IMR-90 (cell line): ENCODE measurements at regions not wholly inside any gene's neighbourhood (a gene's known extent, or its start where the extent isn't known, plus 50 kb on each side); places are given as distances from the start of the nearest gene placed in this dataset.

Experiments
- ATAC-seq: fragments of 200-7000 bp; cut with Tn5 transposase; 2 replicates; pipeline ENCODE4 v1.9.1; 2020; ENCODE audit warnings: low read depth, mild to moderate bottlenecking, moderate library complexity
- BruUV-seq: library from RNA; stranded (reverse); fragments of 400-500 nt; replicated peaks from 2 replicates; lab custom pipeline; 2021; lab: Mats Ljungman, UMichigan
- CTCF ChIA-PET: fragments of 300-600 bp; formaldehyde crosslinking; extraction: SDS; loops from one replicate; lab custom pipeline; 2021; ENCODE audit warnings: antibody characterized with exemption; lab: Yijun Ruan, JAX
- POLR2A ChIA-PET: fragments of 300-600 bp; sonication (Branson Sonifier 250); formaldehyde crosslinking; loops from one replicate; lab custom pipeline; 2022; ENCODE audit warnings: antibody characterized with exemption; ENCODE audit not compliant: unreplicated experiment; lab: Charles Lee
- DNase-seq: peaks from one replicate; pipeline ENCODE4 v3.0.0; 2013
- H2AFZ ChIP-seq: replicated peaks from 2 replicates; pipeline ENCODE3; 2013; ENCODE audit warnings: low read length, mild to moderate bottlenecking; ENCODE audit not compliant: poor library complexity
- H2AK5ac ChIP-seq: 2 replicates; pipeline ENCODE4 v1.6.1; 2013; ENCODE audit warnings: low read depth, low read length, inconsistent platforms
- H2AK9ac ChIP-seq: replicated peaks from 2 replicates; pipeline ENCODE3; 2013; ENCODE audit warnings: mild to moderate bottlenecking, low read depth, low read length, moderate library complexity; ENCODE audit not compliant: poor library complexity
- H2BK120ac ChIP-seq: 2 replicates; pipeline ENCODE4 v1.6.1; 2013; ENCODE audit warnings: low read depth, low read length, inconsistent platforms
- H2BK15ac ChIP-seq: 3 replicates; pipeline ENCODE4 v1.6.1; 2013; ENCODE audit warnings: low read depth, low read length, inconsistent platforms
- H2BK20ac ChIP-seq: 2 replicates; pipeline ENCODE4 v1.6.1; 2013; ENCODE audit warnings: low read depth, mild to moderate bottlenecking, inconsistent platforms, low read length, moderate library complexity
- H2BK5ac ChIP-seq: 2 replicates; pipeline ENCODE4 v1.6.1; 2013; ENCODE audit warnings: mild to moderate bottlenecking, low read depth, low read length, inconsistent platforms; ENCODE audit not compliant: poor library complexity, severe bottlenecking
- H3K14ac ChIP-seq: replicated peaks from 2 replicates; pipeline ENCODE4 v1.6.1; 2013; ENCODE audit warnings: low read depth, low read length, inconsistent platforms
- H3K18ac ChIP-seq: 2 replicates; pipeline ENCODE4 v1.6.1; 2013; ENCODE audit warnings: low read depth, low read length, control low read depth
- H3K23ac ChIP-seq: 2 replicates; pipeline ENCODE4 v1.6.1; 2013; ENCODE audit warnings: low read depth, low read length, inconsistent platforms
- H3K27ac ChIP-seq: 2 replicates; pipeline ENCODE4 v1.5.1; 2013; ENCODE audit warnings: mild to moderate bottlenecking, control low read depth, low read length; ENCODE audit not compliant: insufficient read depth
- H3K27me3 ChIP-seq: 2 replicates; pipeline ENCODE4 v1.6.1; 2013; ENCODE audit warnings: low read length; ENCODE audit not compliant: control insufficient read depth, insufficient read depth
- H3K36me3 ChIP-seq: 2 replicates; pipeline ENCODE4 v1.6.1; 2013; ENCODE audit warnings: low read length, mixed read lengths; ENCODE audit not compliant: control insufficient read depth, insufficient read depth
- H3K4ac ChIP-seq: 2 replicates; pipeline ENCODE4 v1.6.1; 2013; ENCODE audit warnings: low read depth, low read length, inconsistent platforms
- H3K4me1 ChIP-seq: 2 replicates; pipeline ENCODE4 v1.6.1; 2013; ENCODE audit warnings: low read length, mixed read lengths; ENCODE audit not compliant: control insufficient read depth, insufficient read depth
- H3K4me2 ChIP-seq: 2 replicates; pipeline ENCODE4 v1.6.1; 2013; ENCODE audit warnings: low read depth, mild to moderate bottlenecking, control low read depth, low read length, moderate library complexity
- H3K4me3 ChIP-seq: 2 replicates; pipeline ENCODE4 v1.5.1; 2013; ENCODE audit warnings: low read depth, mild to moderate bottlenecking, control low read depth, low read length, moderate library complexity; ENCODE audit not compliant: insufficient read depth
- H3K56ac ChIP-seq: 2 replicates; pipeline ENCODE4 v1.6.1; 2013; ENCODE audit warnings: low read length, inconsistent platforms; ENCODE audit not compliant: insufficient read depth; ENCODE audit errors: extremely low read depth
- H3K79me1 ChIP-seq, 2 experiments: 2 replicates each; pipeline ENCODE4 v1.6.1; 2013; ENCODE audit warnings: low read length in 2 of 2, inconsistent platforms in 1 of 2, low read depth in 1 of 2
- H3K9ac ChIP-seq: 2 replicates; pipeline ENCODE4 v1.6.1; 2013; ENCODE audit warnings: low read depth, low read length, control low read depth
- H3K9me1 ChIP-seq: 2 replicates; pipeline ENCODE4 v1.6.1; 2013; ENCODE audit warnings: low read length, inconsistent platforms; ENCODE audit not compliant: insufficient read depth
- H3K9me3 ChIP-seq: 2 replicates; pipeline ENCODE4 v1.6.1; 2013; ENCODE audit warnings: low read length; ENCODE audit not compliant: control insufficient read depth, insufficient read depth
- H4K20me1 ChIP-seq: 2 replicates; pipeline ENCODE4 v1.6.1; 2013; ENCODE audit warnings: low read length, inconsistent platforms; ENCODE audit not compliant: insufficient read depth
- H4K5ac ChIP-seq: 2 replicates; pipeline ENCODE4 v1.6.1; 2013; ENCODE audit warnings: mild to moderate bottlenecking, low read depth, low read length, control low read depth
- H4K8ac ChIP-seq, 2 experiments: 2 replicates each; pipeline ENCODE4 v1.6.1; 2013; ENCODE audit warnings: low read depth in 2 of 2, low read length in 2 of 2, control low read depth in 1 of 2, inconsistent platforms in 1 of 2
- H4K91ac ChIP-seq: 2 replicates; pipeline ENCODE4 v1.6.1; 2013; ENCODE audit warnings: low read depth, low read length, inconsistent platforms; ENCODE audit not compliant: insufficient read depth
- CHD1 ChIP-seq: IDR thresholded peaks from 2 replicates; pipeline ENCODE4 v1.6.1; 2012; ENCODE audit warnings: low read depth, low read length, improper control_type of control experiment
- FOS ChIP-seq: fragments of 150-350 bp; IDR thresholded peaks from 2 replicates; pipeline ENCODE4 v1.6.1; 2016; ENCODE audit warnings: low read depth, low read length
- NFE2L2 ChIP-seq: fragments of 150-350 bp; IDR thresholded peaks from 2 replicates; pipeline ENCODE4 v1.6.1; 2016; ENCODE audit warnings: low read depth, mild to moderate bottlenecking, low read length
- WGBS, 2 experiments: methylation state at CpG; one replicate each; pipeline versions ENCODE4 v1.1.5 to v1.1.7; 2013; ENCODE audit warnings: missing lambda C conversion rate in 2 of 2; ENCODE audit not compliant: insufficient read length in 1 of 2; ENCODE audit errors: extremely low coverage in 2 of 2; 5-methylcytosine and 5-hydroxymethylcytosine counted together
- dilution Hi-C: fragments of 300-500 bp; cut with HindIII; formaldehyde crosslinking; loops from one replicate; pipeline ENCODE4 v1.14.3; 2018; ENCODE audit warnings: low sequenced_read_pairs; ENCODE audit not compliant: unreplicated experiment
- in situ Hi-C: fragments of 300-500 bp; cut with MboI; formaldehyde crosslinking; loops from 3 replicates; pipeline ENCODE4 v1.14.3; 2019; ENCODE audit warnings: low sequenced_read_pairs, inconsistent platforms, mixed read lengths
- intact Hi-C: fragments of 100-400 bp; cut with micrococcal nuclease; formaldehyde crosslinking; loops from 2 replicates; pipeline ENCODE4 v1.10.0; 2022
- TF ChIP-seq, protein P1 (sequence below): conservative IDR thresholded peaks from 2 replicates; pipeline ENCODE4 v1.5.1; 2012; ENCODE audit warnings: mild to moderate bottlenecking, low read depth, low read length, improper control_type of control experiment

DNA sequence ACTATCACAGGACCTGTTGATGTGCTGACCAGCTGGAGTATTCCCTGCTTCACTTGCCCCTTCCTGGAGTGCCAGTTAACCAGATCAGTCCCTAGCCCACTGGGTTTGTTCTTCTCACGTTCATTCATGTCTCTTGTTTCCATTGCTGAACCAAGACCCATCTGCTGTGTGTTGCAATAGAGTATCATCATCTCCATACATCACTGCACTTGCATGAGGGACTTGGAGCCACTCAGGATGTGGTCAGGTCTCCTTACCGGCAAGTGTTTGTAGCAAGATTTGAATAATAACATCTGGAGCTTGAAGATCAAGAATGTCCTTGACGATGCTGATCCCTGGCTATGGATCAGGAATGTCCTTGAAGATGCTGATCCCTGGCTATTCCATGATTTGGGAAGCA lies 358.6 kb downstream of the IRX1 start:
- Histone ChIP-seq H3K9me3 (peaks cover 28% of the 10 kb centered on the region), H2BK120ac (no peak overlapping the region), H3K4ac (no peak overlapping the region), H4K8ac (no peak overlapping the region), H2BK15ac (no peak overlapping the region), H4K5ac (no peak overlapping the region), H3K79me1 (no peaks in the 10 kb centered on the region), H2BK20ac (no peak overlapping the region), H3K27ac (no peak overlapping the region), H3K36me3 (no peaks in the 10 kb centered on the region), H2AK9ac (no peak overlapping the region), H3K4me1 (no peaks in the 10 kb centered on the region), H3K9me1 (no peaks in the 10 kb centered on the region), H3K14ac (no peak overlapping the region), H3K4me2 (no peak overlapping the region), H4K20me1 (no peaks in the 10 kb centered on the region), H3K27me3 (no peaks in the 10 kb centered on the region), H3K56ac (no peak overlapping the region), H2AK5ac (no peak overlapping the region), H3K4me3 (no peak overlapping the region), H2BK5ac (no peak overlapping the region), H3K18ac (no peak overlapping the region), H3K9ac (no peak overlapping the region), H3K23ac (no peak overlapping the region), H2AFZ (no peak overlapping the region), H4K91ac (no peak overlapping the region)
- DNase-seq: no peak
- no peak for ATAC-seq
- intact Hi-C loops (no loop called here), in situ Hi-C loops (no loop called here), dilution Hi-C loops (no loop called here)
- TF ChIP-seq, protein P1, sequence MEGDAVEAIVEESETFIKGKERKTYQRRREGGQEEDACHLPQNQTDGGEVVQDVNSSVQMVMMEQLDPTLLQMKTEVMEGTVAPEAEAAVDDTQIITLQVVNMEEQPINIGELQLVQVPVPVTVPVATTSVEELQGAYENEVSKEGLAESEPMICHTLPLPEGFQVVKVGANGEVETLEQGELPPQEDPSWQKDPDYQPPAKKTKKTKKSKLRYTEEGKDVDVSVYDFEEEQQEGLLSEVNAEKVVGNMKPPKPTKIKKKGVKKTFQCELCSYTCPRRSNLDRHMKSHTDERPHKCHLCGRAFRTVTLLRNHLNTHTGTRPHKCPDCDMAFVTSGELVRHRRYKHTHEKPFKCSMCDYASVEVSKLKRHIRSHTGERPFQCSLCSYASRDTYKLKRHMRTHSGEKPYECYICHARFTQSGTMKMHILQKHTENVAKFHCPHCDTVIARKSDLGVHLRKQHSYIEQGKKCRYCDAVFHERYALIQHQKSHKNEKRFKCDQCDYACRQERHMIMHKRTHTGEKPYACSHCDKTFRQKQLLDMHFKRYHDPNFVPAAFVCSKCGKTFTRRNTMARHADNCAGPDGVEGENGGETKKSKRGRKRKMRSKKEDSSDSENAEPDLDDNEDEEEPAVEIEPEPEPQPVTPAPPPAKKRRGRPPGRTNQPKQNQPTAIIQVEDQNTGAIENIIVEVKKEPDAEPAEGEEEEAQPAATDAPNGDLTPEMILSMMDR: no peak
- TF ChIP-seq FOS (no peak), NFE2L2 (no peak), CHD1 (no peak)
- ChIA-PET POLR2A (no interaction called here), CTCF (no interaction called here)
- WGBS, 2 experiments: no CpG with 5 or more reads among the region's 3 CpGs
- no TSS peak for BruUV-seq
